Renal cortex interstitium (tissue), 11 donors: ENCODE measurements at regions not wholly inside any gene's neighbourhood (a gene's known extent, or its start where the extent isn't known, plus 50 kb on each side); places are given as distances from the start of the nearest gene placed in this dataset.

Experiments
- DNase-seq, 11 donors: peaks; one replicate each; pipeline ENCODE4 v3.0.0-alpha.2; 2013; ENCODE audit warnings: low read depth in 9 of 11, low spot score in 4 of 11; ENCODE audit errors: extremely low read depth in 1 of 11

DNA sequence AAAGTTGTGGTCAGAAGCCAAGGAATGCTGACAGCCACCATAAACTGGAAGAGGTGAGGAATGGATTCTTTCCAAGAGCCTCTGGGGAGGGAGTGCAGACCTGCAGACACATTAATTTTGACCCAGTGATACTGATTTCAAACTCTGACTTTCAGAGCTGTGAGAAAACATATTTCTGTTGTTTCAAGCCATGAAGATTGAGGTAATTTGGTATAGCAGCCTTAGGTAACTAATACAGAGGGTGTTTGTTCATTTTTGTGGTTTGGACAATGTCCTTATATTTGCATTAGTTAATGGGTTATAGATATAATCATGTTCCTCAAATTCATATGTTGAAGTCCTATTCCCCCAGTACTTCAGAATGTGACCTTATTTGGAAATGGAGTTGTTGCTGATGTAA lies 85.4 kb upstream of the GTSF1L start:
- DNase-seq, result no peak

DNA sequence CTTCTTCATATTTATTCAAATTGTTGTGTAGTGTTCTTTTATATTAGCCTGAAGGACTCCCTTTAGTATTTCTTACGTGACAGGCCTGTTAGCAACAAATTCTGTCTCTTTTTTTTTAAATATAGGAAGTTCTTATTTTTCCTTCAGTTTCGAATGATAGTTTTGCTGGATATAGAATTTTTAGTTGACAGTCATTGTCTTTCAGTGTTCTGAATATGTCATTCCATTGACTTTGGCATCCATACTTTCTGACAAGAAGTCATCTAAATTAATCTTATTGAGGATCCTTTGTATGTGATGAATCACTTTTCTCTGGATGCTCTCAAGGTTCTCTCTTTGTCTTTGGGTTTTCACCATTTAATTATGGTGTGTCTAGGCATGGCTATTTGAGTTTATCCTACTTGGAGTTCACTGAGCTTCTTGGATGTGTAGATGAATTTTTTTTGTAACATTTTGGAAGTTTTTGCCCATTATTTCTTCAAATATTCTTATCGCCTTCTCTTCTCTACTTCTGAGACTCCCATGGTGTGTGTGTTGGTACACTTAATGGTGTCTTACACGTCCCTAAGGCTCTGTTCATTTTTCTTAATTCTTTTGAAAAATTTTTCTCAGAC lies 82.5 kb upstream of the GTSF1L start:
- DNase-seq, result no peak

DNA sequence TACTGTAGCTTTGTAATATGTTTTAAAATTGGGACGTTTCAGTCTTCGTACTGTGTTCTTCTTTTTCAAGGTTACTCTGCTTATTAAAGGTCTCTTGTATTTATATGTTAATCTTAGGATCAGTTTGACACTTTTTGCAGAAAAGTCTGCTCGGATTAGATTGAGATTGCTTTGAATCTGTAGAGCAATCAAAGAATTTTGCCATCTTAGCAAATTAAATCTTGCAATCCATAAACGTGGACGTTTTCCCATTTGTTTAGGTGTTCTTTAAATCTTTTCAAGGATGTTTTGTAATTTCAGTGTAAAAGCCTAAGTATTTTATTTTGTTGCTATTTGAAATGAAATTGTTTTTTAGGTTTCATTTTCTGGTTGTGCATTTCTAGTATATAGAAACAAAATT lies 78.0 kb upstream of the GTSF1L start:
- DNase-seq, result no peak

DNA sequence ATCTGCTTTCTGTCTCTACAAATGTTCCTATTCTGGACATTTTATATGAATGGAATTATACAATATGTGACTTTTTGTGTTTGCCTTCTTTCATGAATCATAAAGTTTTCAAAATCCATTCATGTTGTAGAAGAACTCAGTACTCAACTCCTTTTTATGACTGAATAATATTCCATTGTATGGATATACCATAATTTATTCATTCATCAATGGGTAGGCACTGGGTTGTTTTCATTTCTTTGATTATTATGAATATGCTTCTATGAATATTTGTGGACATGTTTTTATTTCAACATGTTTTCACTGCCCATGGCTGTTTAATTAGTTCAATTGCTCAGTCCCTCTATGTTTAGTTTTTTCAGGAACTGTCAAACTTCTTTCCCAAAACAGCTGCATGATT lies 76.5 kb upstream of the GTSF1L start:
- no peak for DNase-seq

DNA sequence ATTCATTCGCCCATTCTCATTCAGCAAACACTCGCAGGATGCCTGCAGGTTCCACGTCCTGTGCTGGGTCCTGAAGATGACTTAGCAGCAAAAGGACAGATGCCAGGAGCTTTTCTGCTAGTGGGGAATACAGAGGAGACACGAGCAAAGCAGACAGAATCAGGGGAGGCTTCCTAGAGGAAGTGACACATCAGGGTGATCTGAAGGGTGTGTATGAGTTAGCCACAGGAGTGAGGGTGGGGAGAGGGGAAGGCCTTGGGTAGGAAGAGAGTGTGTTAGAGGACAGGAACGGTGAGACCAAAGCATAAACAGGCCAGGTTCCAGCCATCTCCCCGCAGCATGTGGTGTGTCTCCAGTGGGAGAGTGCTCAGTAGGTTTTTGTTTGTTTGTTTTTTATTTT lies 73.4 kb upstream of the GTSF1L start:
- DNase-seq, result no peak

DNA sequence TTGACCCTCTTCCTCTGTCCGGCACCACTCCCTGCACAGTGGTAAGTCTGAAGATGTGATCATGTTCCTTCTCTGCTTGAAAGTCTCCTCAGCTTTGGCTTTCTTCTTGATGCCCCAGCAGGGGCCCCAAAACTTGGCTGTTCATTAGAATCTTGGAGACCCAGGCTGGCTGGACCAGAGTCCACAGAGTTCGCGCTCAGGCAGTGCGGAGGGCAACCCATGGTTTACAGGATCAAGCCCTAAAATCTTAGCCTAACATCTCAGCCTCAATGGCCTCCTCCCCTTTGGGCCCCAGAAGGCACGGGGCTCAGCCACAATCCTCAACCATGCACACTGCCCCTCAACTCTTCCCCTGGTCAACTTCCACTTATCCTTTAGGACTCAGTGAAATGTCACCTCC lies 72.9 kb upstream of the GTSF1L start:
- DNase-seq, result no peak

DNA sequence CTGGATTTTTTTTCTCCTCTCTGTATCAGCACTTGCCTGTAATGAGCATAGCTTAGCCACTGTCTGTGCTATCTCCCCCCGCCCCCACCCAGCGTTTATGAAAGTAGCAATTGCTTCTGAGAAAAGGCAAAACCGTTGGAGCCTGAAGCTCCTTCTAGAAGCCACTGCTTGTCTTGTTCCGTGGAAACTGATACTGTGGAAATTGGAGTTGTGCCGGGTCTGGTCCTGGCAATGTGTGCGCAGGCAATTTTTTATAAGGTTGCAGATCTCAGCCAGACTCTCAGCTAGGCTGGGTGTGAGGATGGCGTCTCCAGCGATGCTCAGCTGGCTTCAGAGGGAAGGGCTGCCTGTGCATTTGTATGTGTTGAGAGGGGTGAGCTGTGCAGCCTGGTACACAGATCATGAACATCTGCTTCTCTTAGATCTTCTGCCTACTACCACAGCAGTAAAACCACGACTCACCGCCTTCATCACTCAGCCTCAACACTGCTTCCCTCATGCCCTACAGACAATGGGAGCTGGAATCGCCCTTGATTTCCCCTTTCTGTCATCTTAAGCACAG lies 72.4 kb upstream of the GTSF1L start:
- peak in 4 of 11 donors; percentile 1 to 25 (median 6) for DNase-seq

DNA sequence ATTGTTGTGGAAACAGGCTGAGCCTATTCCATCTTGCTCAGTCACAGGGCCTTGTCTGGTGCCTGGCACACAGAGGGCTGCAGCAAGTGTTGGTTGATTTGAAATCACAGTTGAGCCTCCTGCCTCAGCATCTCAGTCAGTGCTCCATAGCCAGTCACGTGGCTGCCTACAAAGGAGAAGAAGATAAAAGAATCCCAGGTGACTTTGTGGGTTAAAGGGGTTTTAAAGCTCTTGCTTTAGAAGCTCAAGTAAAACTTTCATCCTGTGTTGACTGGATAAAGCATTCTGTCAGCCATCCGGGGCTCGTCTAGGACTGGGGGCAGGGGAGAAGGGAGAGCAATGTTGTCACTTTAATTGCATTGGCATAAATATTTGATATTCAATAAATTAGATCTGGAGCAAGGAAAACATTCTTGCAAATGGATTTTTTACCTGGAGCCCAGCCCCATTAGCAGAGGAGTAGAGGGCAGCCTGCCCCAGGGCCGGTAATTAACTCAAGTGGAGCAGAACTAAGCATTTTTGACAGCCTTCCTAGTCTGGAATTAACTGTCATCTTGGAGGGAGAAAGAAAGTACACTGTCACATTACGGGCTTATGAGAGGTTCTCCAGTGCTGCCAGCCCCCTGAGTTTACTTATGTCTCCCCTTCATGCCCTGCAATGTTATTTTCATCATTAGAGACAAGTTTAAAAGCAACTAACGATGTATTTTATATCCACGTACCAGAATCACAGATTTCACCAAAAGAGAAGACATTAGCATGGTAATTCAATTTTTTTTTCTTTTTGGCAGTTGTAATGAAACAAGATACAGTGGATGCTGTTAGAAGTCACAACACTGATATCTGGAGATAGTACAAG lies 71.7 kb upstream of the GTSF1L start:
- DNase-seq, result peak in 2 of 11 donors; percentile 3 to 8

DNA sequence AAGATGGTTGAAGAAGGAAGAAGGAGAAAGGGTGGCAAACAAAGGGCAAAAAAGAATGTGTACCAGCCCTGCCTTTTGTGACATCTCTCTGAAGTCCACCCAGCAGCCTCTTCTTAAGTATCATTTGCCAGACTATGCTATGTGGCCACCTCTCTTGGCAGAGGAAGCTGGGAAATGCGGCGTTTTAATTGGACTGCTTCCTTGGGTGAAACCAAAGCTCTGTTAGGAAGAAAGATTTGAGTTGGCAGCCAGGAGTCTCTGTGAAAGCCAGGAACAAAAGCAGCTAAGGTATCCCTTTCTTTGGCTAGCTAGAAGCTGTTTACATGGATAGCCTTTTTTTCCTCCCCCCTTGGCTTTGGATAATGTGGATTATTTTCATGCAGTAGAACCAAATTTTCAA lies 67.5 kb upstream of the GTSF1L start:
- no peak for DNase-seq

DNA sequence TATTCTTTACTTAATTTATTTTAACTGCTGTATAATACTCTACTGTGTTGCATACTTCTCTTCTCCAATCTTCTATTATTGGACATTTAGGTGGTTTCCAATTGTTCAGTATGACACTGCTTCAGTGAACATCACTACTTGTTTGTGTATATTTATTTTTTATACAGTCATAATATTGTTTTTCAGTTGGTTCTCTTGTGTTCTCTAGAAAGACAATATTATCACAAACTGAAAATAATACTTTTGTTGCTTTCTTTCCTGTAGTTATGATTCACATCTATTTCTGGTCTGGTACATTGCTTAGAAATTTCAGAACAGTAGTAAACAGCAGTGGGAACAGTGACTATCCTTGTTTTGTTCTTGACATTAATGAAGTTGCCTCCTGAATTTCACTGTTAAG lies 62.8 kb upstream of the GTSF1L start:
- DNase-seq, result no peak

DNA sequence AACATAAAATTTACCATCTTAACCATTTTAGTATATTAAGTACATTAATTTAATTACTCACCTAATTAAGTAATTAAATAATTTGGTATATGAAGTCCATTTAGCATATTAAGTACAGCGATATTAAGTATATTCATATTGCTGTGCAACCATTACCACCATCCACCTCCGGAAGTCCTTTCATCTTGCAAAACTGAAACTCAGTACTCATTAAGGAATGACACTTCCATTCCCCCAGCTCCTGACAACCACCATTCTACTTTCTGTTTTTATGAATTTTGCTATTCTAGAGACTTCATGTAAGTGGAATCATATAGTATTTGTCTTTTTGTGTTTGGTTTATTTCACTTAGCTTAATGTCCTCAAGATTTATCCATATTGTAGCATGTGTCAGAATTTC lies 61.1 kb upstream of the GTSF1L start:
- DNase-seq, result no peak

DNA sequence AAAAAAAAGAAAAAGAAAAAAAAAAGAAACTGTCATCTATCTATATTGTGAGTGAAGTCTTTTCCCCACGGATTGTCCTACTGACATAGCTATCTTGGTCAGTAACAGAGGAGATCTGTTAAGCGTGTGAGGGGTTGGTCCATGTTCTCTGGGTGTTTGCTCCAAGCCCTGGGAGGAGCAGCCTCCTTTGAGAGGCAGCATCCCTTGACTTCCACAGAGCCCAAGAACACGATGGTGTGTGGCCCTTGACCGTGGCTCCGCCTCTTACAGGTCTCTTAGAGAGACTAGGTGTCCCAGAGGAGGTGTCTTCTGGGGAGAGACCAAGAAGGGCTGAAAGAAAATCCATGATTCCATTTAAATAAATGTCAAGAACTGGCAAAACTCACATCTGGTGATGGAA lies 60.1 kb upstream of the GTSF1L start:
- no peak for DNase-seq

DNA sequence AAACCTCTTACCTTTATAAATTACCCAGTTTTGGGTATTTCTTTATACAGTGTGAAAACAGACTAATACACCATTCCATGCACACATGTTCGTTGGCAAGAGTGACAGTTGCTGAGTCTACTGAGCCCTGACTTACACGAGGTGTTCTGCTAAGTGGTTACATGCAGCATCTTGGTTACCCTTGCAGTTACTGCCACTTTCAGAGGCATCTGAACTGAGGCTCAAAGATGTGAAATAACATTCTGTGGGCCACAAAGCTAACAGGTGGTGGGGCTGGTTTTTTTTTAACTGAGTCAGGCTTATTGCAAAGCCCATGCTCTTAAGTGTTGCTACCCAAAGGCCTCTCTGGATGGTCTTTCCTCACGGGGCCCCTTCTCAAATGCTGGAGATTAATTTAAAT lies 54.4 kb upstream of the GTSF1L start:
- no peak for DNase-seq

DNA sequence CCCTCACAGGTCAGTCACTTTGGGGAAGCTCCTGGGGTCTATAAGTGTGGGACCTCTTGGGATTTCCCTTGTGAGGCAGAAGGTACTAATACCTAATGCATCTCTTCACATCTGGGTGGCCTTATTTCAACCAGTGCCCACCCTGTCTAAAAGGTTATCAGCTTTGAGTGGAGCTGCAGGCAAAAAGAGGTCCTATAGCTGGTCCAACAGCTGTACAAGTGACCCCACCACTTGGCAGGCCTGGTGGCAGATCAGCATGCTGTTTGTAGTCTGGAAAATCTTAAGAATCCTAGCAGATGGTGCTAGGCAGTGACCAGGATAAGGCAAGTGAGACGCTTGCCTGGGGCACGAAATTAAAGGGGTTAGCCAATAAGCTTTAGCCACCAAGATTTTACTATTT lies 51.6 kb upstream of the GTSF1L start:
- no peak for DNase-seq

DNA sequence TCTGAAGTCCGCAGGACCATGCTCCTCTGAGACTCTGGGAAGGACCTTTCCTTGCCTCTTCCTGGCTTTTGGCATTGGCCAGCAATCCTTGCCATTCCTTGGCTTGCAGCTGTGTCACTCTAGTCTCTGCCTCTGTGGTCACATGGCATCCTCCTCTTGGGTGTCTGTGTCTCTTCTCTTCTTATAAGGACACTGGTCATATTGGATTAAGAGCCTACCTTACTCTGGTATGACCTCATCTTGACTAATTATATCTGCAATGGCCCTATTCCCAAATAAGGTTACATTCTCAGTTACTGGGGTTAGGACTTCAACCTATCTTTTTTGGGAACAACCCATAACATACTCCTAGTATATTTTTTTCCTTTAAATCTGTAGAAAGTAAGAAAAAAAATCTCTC lies 49.9 kb upstream of the GTSF1L start:
- DNase-seq, result no peak
